CD14-positive monocyte (primary cell): ENCODE measurements at regions not wholly inside any gene's neighbourhood (a gene's known extent, or its start where the extent isn't known, plus 50 kb on each side); places are given as distances from the start of the nearest gene placed in this dataset.

Experiments
- DNase-seq, 3 donors: peaks; one replicate each; pipeline ENCODE4 v3.0.0-alpha.2; 2011 to 2022
- H2AFZ ChIP-seq: 2 replicates; pipeline ENCODE4 v1.6.0; 2012; ENCODE audit warnings: mild to moderate bottlenecking, low read depth, low read length, inconsistent platforms; ENCODE audit not compliant: insufficient read depth, poor library complexity, severe bottlenecking
- H3K27ac ChIP-seq, 2 donors: 1 replicate in 1 of 2; 2 replicates in 1 of 2; pipeline ENCODE4 v1.5.1; 2012 to 2013; ENCODE audit warnings: low read length in 2 of 2, control low read depth in 1 of 2, inconsistent platforms in 1 of 2, low read depth in 1 of 2, mild to moderate bottlenecking in 1 of 2
- H3K27me3 ChIP-seq, 2 donors: one replicate each; pipeline versions ENCODE4 v1.6.0 to v1.6.1; 2011 to 2013; ENCODE audit warnings: low read length in 2 of 2; ENCODE audit not compliant: control insufficient read depth in 2 of 2, insufficient read depth in 2 of 2
- H3K36me3 ChIP-seq, 2 donors: replicated peaks in 1 of 2; 1 replicate in 1 of 2; 2 replicates in 1 of 2; pipeline versions ENCODE4 v1.5.1 to v1.6.1; 2012 to 2013; ENCODE audit warnings: low read length in 2 of 2, control low read depth in 1 of 2, inconsistent platforms in 1 of 2, mild to moderate bottlenecking in 1 of 2; ENCODE audit not compliant: insufficient read depth in 2 of 2, control insufficient read depth in 1 of 2
- H3K4me1 ChIP-seq, 2 donors: 1 replicate in 1 of 2; 2 replicates in 1 of 2; pipeline versions ENCODE4 v1.5.1 to v1.6.1; 2012 to 2013; ENCODE audit warnings: low read length in 2 of 2, control low read depth in 1 of 2, inconsistent platforms in 1 of 2, mild to moderate bottlenecking in 1 of 2, moderate library complexity in 1 of 2; ENCODE audit not compliant: insufficient read depth in 2 of 2, control insufficient read depth in 1 of 2
- H3K4me2 ChIP-seq: replicated peaks from 2 replicates; pipeline ENCODE3; 2012; ENCODE audit warnings: low read length, moderate library complexity, mild to moderate bottlenecking; ENCODE audit not compliant: poor library complexity, severe bottlenecking; ENCODE audit errors: extremely low read depth
- H3K4me3 ChIP-seq, 3 experiments: fragments of 200-600 bp in 1 of 3; sonication (generic) in 1 of 3; replicated peaks in 1 of 3; 1 replicate in 2 of 3; 2 replicates in 1 of 3; pipeline ENCODE4 v1.5.1; 2011 to 2013; ENCODE audit warnings: low read length in 3 of 3, mild to moderate bottlenecking in 3 of 3, control low read depth in 2 of 3, low read depth in 2 of 3, inconsistent platforms in 1 of 3, moderate library complexity in 1 of 3
- H3K79me2 ChIP-seq: 2 replicates; pipeline ENCODE4 v1.6.0; 2012; ENCODE audit warnings: mild to moderate bottlenecking, control low read depth, inconsistent platforms, low read length, moderate library complexity; ENCODE audit not compliant: insufficient read depth
- H3K9ac ChIP-seq: 2 replicates; pipeline ENCODE4 v1.6.0; 2017; ENCODE audit warnings: low read length, mild to moderate bottlenecking; ENCODE audit not compliant: insufficient read depth, poor library complexity, severe bottlenecking
- H3K9me3 ChIP-seq, 2 donors: replicated peaks in 1 of 2; 1 replicate in 1 of 2; 2 replicates in 1 of 2; pipeline versions ENCODE4 v1.5.1 to v1.6.1; 2012 to 2013; ENCODE audit warnings: low read length in 2 of 2, control low read depth in 1 of 2; ENCODE audit not compliant: control insufficient read depth in 1 of 2, insufficient read depth in 1 of 2
- H4K20me1 ChIP-seq: 2 replicates; pipeline ENCODE4 v1.6.0; 2012; ENCODE audit warnings: mild to moderate bottlenecking, low read length, control low read depth, moderate library complexity; ENCODE audit not compliant: insufficient read depth
- H3K27ac Mint-ChIP-seq, 7 donors: one replicate each; pipeline ENCODE4 v1.8.0; 2020; ENCODE audit warnings: mild to moderate bottlenecking in 7 of 7, mixed read lengths in 7 of 7, moderate library complexity in 6 of 7, inconsistent platforms in 2 of 7
- H3K27me3 Mint-ChIP-seq, 3 donors: one replicate each; pipeline ENCODE4 v1.8.0; 2021 to 2022; ENCODE audit warnings: low read depth in 3 of 3, mild to moderate bottlenecking in 3 of 3, mixed read lengths in 3 of 3, moderate library complexity in 3 of 3, inconsistent platforms in 1 of 3
- H3K36me3 Mint-ChIP-seq, 2 donors: one replicate each; pipeline ENCODE4 v1.8.0; 2020; ENCODE audit warnings: mixed read lengths in 2 of 2, inconsistent platforms in 1 of 2, mild to moderate bottlenecking in 1 of 2
- H3K4me1 Mint-ChIP-seq: one replicate; pipeline ENCODE4 v1.8.0; 2020; ENCODE audit warnings: mild to moderate bottlenecking, mixed read lengths
- H3K4me3 Mint-ChIP-seq, 2 donors: one replicate each; pipeline ENCODE4 v1.8.0; 2020; ENCODE audit warnings: mild to moderate bottlenecking in 2 of 2, mixed read lengths in 2 of 2, moderate library complexity in 1 of 2
- H3K9me3 Mint-ChIP-seq, 7 donors: one replicate each; pipeline ENCODE4 v1.8.0; 2020 to 2022; ENCODE audit warnings: mixed read lengths in 7 of 7, mild to moderate bottlenecking in 6 of 7, moderate library complexity in 6 of 7, inconsistent platforms in 2 of 7
- CTCF ChIP-seq: fragments of 200-600 bp; IDR thresholded peaks from one replicate; pipeline ENCODE4 v1.8.0; 2022; ENCODE audit warnings: antibody characterized with exemption, mild to moderate bottlenecking
- WGBS: methylation state at CpG from one replicate; pipeline ENCODE4 v1.1.5; 2013; ENCODE audit warnings: missing lambda C conversion rate; ENCODE audit not compliant: insufficient coverage; 5-methylcytosine and 5-hydroxymethylcytosine counted together
- intact Hi-C, 2 donors: fragments of 100-400 bp; cut with micrococcal nuclease; formaldehyde crosslinking; loops; one replicate each; pipeline versions ENCODE4 v1.15.0 to v1.15.1; 2023

GRCh38 chr6:156336089-156336488 is 441.1 kb upstream of the ARID1B start:
- 63% methylated on average over 4 of the region's 5 CpGs for WGBS
- Mint-ChIP-seq H3K27ac (peak overlapping the region in 2 of 7 donors; percentile 3 to 21), H3K4me3 (peak overlapping the region in 1 of 2 donors; percentile 43), H3K4me1 (peaks cover 17% of the 10 kb centered on the region), H3K36me3 (no peaks in the 10 kb centered on the region), H3K27me3 (peaks cover 0 to 2% (median 0%) of the 10 kb centered on the region in 3 donors), H3K9me3 (peaks cover 13 to 25% (median 18%) of the 10 kb centered on the region in 7 donors)
- Histone ChIP-seq H3K27ac (no peak overlapping the region), H2AFZ (no peak overlapping the region), H3K9ac (no peak overlapping the region), H3K4me3 (no peak overlapping the region), H3K4me2 (no peak overlapping the region), H3K79me2 (no peaks in the 10 kb centered on the region), H3K27me3 (no peaks in the 10 kb centered on the region), H3K9me3 (peaks cover 6 to 15% of the 10 kb centered on the region in 2 donors), H3K4me1 (peaks cover 7% of the 10 kb centered on the region in 2 donors), H4K20me1 (no peaks in the 10 kb centered on the region), H3K36me3 (no peaks in the 10 kb centered on the region)
- intact Hi-C loops = no loop called here
- no peak for DNase-seq
- TF ChIP-seq CTCF = no peak

GRCh38 chr6:156334966-156335365 is 442.2 kb upstream of the ARID1B start:
- Histone ChIP-seq H3K36me3 (no peaks in the 10 kb centered on the region), H3K9ac (no peak overlapping the region), H3K4me3 (no peak overlapping the region), H2AFZ (no peak overlapping the region), H3K4me2 (no peak overlapping the region), H3K79me2 (no peaks in the 10 kb centered on the region), H3K27me3 (no peaks in the 10 kb centered on the region), H4K20me1 (no peaks in the 10 kb centered on the region), H3K9me3 (peaks cover 10 to 15% of the 10 kb centered on the region in 2 donors), H3K4me1 (peaks cover 7% of the 10 kb centered on the region in 2 donors), H3K27ac (no peak overlapping the region)
- no peak for DNase-seq
- H3K4me3 Mint-ChIP-seq = no peak overlapping the region
- H3K27ac Mint-ChIP-seq = no peak overlapping the region
- H3K9me3 Mint-ChIP-seq = peaks cover 18 to 29% (median 22%) of the 10 kb centered on the region in 7 donors
- H3K36me3 Mint-ChIP-seq = no peaks in the 10 kb centered on the region
- peaks cover 17% of the 10 kb centered on the region for H3K4me1 Mint-ChIP-seq
- intact Hi-C loops = no loop called here
- peaks cover 0 to 2% (median 0%) of the 10 kb centered on the region in 3 donors for H3K27me3 Mint-ChIP-seq
- TF ChIP-seq CTCF = no peak
